ENCODE measurements at regions not wholly inside any gene's neighbourhood (a gene's known extent, or its start where the extent isn't known, plus 50 kb on each side); places are given as distances from the start of the nearest gene placed in this dataset.
"Not testable (repeated sequence)": the region's sequence is repeated elsewhere in the genome, so short reads cannot be mapped to it uniquely, and the experiment has no call there.

GRCh38 chr2:41334159-41334558 is 713.7 kb upstream of the PKDCC start:
- no peaks in the 10 kb centered on the region for H3K9me3 Mint-ChIP-seq

GRCh38 chr2:41335573-41335972 is 712.2 kb upstream of the PKDCC start:
- not testable (repeated sequence) for H3K27me3 Mint-ChIP-seq (ENCODE audit: low read depth); H3K27ac Mint-ChIP-seq; H3K9me3 Mint-ChIP-seq; H3K4me3 Mint-ChIP-seq; H3K4me1 Mint-ChIP-seq (ENCODE audit: low read depth); H3K36me3 Mint-ChIP-seq (ENCODE audit: low read depth)

More at GRCh38 chr2:41334159-41334558, 713.7 kb upstream of the PKDCC start:
- Mint-ChIP-seq H3K4me1 (ENCODE audit: low read depth) (no peaks in the 10 kb centered on the region), H3K27ac (no peak overlapping the region), H3K4me3 (no peak overlapping the region), H3K36me3 (ENCODE audit: low read depth) (no peaks in the 10 kb centered on the region), H3K27me3 (ENCODE audit: low read depth) (no peaks in the 10 kb centered on the region)

- no peak overlapping the region for H3K27ac Mint-ChIP-seq
- no peaks in the 10 kb centered on the region for H3K4me1 Mint-ChIP-seq (ENCODE audit: low read depth)
- H3K36me3 Mint-ChIP-seq (ENCODE audit: low read depth): no peaks in the 10 kb centered on the region
- no peaks in the 10 kb centered on the region for H3K27me3 Mint-ChIP-seq (ENCODE audit: low read depth)
- H3K4me3 Mint-ChIP-seq: no peak overlapping the region
- no peaks in the 10 kb centered on the region for H3K9me3 Mint-ChIP-seq
Observed at GRCh38 chr2:41337956-41338355, 709.9 kb upstream of the PKDCC start.

GRCh38 chr2:41344529-41344928 is 703.3 kb upstream of the PKDCC start:
- Mint-ChIP-seq H3K27me3 (ENCODE audit: low read depth) (no peaks in the 10 kb centered on the region), H3K9me3 (no peaks in the 10 kb centered on the region), H3K4me3 (no peak overlapping the region), H3K36me3 (ENCODE audit: low read depth) (no peaks in the 10 kb centered on the region), H3K27ac (no peak overlapping the region), H3K4me1 (ENCODE audit: low read depth) (no peaks in the 10 kb centered on the region)

GRCh38 chr2:41353060-41353459 is 694.8 kb upstream of the PKDCC start:
- Mint-ChIP-seq H3K27ac (no peak overlapping the region), H3K4me1 (ENCODE audit: low read depth) (no peaks in the 10 kb centered on the region), H3K4me3 (no peak overlapping the region)

GRCh38 chr2:41355794-41356193 is 692.0 kb upstream of the PKDCC start:
- H3K27ac Mint-ChIP-seq: no peak overlapping the region
- H3K4me3 Mint-ChIP-seq: no peak overlapping the region
- H3K9me3 Mint-ChIP-seq: no peaks in the 10 kb centered on the region
- H3K4me1 Mint-ChIP-seq (ENCODE audit: low read depth): no peaks in the 10 kb centered on the region
- H3K27me3 Mint-ChIP-seq (ENCODE audit: low read depth): no peaks in the 10 kb centered on the region
- no peaks in the 10 kb centered on the region for H3K36me3 Mint-ChIP-seq (ENCODE audit: low read depth)

More at GRCh38 chr2:41353060-41353459, 694.8 kb upstream of the PKDCC start:
- H3K27me3 Mint-ChIP-seq (ENCODE audit: low read depth): no peaks in the 10 kb centered on the region
- H3K9me3 Mint-ChIP-seq: no peaks in the 10 kb centered on the region
- H3K36me3 Mint-ChIP-seq (ENCODE audit: low read depth): no peaks in the 10 kb centered on the region

- no peak overlapping the region for H3K27ac Mint-ChIP-seq
- no peaks in the 10 kb centered on the region for H3K36me3 Mint-ChIP-seq (ENCODE audit: low read depth)
- peaks cover 10% of the 10 kb centered on the region for H3K9me3 Mint-ChIP-seq
- no peaks in the 10 kb centered on the region for H3K4me1 Mint-ChIP-seq (ENCODE audit: low read depth)
- H3K4me3 Mint-ChIP-seq: no peak overlapping the region
- no peaks in the 10 kb centered on the region for H3K27me3 Mint-ChIP-seq (ENCODE audit: low read depth)
Observed at GRCh38 chr2:41364842-41365241, 683.0 kb upstream of the PKDCC start.

GRCh38 chr2:41375901-41376300 is 671.9 kb upstream of the PKDCC start:
- Mint-ChIP-seq H3K4me3 (no peak overlapping the region), H3K27ac (no peak overlapping the region), H3K27me3 (ENCODE audit: low read depth) (no peaks in the 10 kb centered on the region), H3K4me1 (ENCODE audit: low read depth) (no peaks in the 10 kb centered on the region), H3K36me3 (ENCODE audit: low read depth) (no peaks in the 10 kb centered on the region), H3K9me3 (peaks cover 2% of the 10 kb centered on the region)

- Mint-ChIP-seq H3K36me3 (ENCODE audit: low read depth) (no peaks in the 10 kb centered on the region), H3K27ac (no peak overlapping the region), H3K9me3 (no peaks in the 10 kb centered on the region), H3K4me1 (ENCODE audit: low read depth) (no peaks in the 10 kb centered on the region), H3K27me3 (ENCODE audit: low read depth) (no peaks in the 10 kb centered on the region), H3K4me3 (no peak overlapping the region)
Observed at GRCh38 chr2:41377837-41378236, 670.0 kb upstream of the PKDCC start.

GRCh38 chr2:41378420-41378819 is 669.4 kb upstream of the PKDCC start:
- Mint-ChIP-seq H3K9me3 (no peaks in the 10 kb centered on the region), H3K4me3 (no peak overlapping the region), H3K4me1 (ENCODE audit: low read depth) (no peaks in the 10 kb centered on the region), H3K36me3 (ENCODE audit: low read depth) (no peaks in the 10 kb centered on the region), H3K27me3 (ENCODE audit: low read depth) (no peaks in the 10 kb centered on the region), H3K27ac (no peak overlapping the region)

- no peaks in the 10 kb centered on the region for H3K27me3 Mint-ChIP-seq (ENCODE audit: low read depth)
- no peaks in the 10 kb centered on the region for H3K9me3 Mint-ChIP-seq
Observed at GRCh38 chr2:41379496-41380221, 668.2 kb upstream of the PKDCC start.

GRCh38 chr2:41381701-41382100 is 666.1 kb upstream of the PKDCC start:
- no peak overlapping the region for H3K4me3 Mint-ChIP-seq
- H3K27ac Mint-ChIP-seq: no peak overlapping the region
- no peaks in the 10 kb centered on the region for H3K36me3 Mint-ChIP-seq (ENCODE audit: low read depth)
- H3K4me1 Mint-ChIP-seq (ENCODE audit: low read depth): no peaks in the 10 kb centered on the region
- no peaks in the 10 kb centered on the region for H3K27me3 Mint-ChIP-seq (ENCODE audit: low read depth)
- no peaks in the 10 kb centered on the region for H3K9me3 Mint-ChIP-seq

More at GRCh38 chr2:41379496-41380221, 668.2 kb upstream of the PKDCC start:
- H3K4me3 Mint-ChIP-seq: no peak overlapping the region
- H3K4me1 Mint-ChIP-seq (ENCODE audit: low read depth): no peaks in the 10 kb centered on the region
- H3K27ac Mint-ChIP-seq: no peak overlapping the region
- no peaks in the 10 kb centered on the region for H3K36me3 Mint-ChIP-seq (ENCODE audit: low read depth)

GRCh38 chr2:41387519-41387918 is 660.3 kb upstream of the PKDCC start:
- Mint-ChIP-seq H3K4me1 (ENCODE audit: low read depth) (no peaks in the 10 kb centered on the region), H3K4me3 (no peak overlapping the region), H3K9me3 (no peaks in the 10 kb centered on the region), H3K27me3 (ENCODE audit: low read depth) (no peaks in the 10 kb centered on the region), H3K36me3 (ENCODE audit: low read depth) (no peaks in the 10 kb centered on the region), H3K27ac (no peak overlapping the region)

- no peak overlapping the region for H3K4me3 Mint-ChIP-seq
- no peaks in the 10 kb centered on the region for H3K36me3 Mint-ChIP-seq (ENCODE audit: low read depth)
- no peaks in the 10 kb centered on the region for H3K27me3 Mint-ChIP-seq (ENCODE audit: low read depth)
- no peaks in the 10 kb centered on the region for H3K4me1 Mint-ChIP-seq (ENCODE audit: low read depth)
- no peaks in the 10 kb centered on the region for H3K9me3 Mint-ChIP-seq
- H3K27ac Mint-ChIP-seq: no peak overlapping the region
Observed at GRCh38 chr2:41393621-41394020, 654.2 kb upstream of the PKDCC start.

GRCh38 chr2:41394541-41394940 is 653.3 kb upstream of the PKDCC start:
- no peaks in the 10 kb centered on the region for H3K36me3 Mint-ChIP-seq (ENCODE audit: low read depth)
- no peak overlapping the region for H3K4me3 Mint-ChIP-seq
- H3K27ac Mint-ChIP-seq: no peak overlapping the region
- no peaks in the 10 kb centered on the region for H3K9me3 Mint-ChIP-seq
- H3K27me3 Mint-ChIP-seq (ENCODE audit: low read depth): no peaks in the 10 kb centered on the region
- no peaks in the 10 kb centered on the region for H3K4me1 Mint-ChIP-seq (ENCODE audit: low read depth)

GRCh38 chr2:41395692-41396091 is 652.1 kb upstream of the PKDCC start:
- H3K4me1 Mint-ChIP-seq (ENCODE audit: low read depth): no peaks in the 10 kb centered on the region

More at GRCh38 chr2:41395692-41396091, 652.1 kb upstream of the PKDCC start:
- Mint-ChIP-seq H3K9me3 (no peaks in the 10 kb centered on the region), H3K27me3 (ENCODE audit: low read depth) (no peaks in the 10 kb centered on the region), H3K4me3 (no peak overlapping the region), H3K36me3 (ENCODE audit: low read depth) (no peaks in the 10 kb centered on the region), H3K27ac (no peak overlapping the region)

All from T-helper 1 cell treated with Interleukin-12 subunit alpha and Interleukin-12 subunit beta and Interleukin-4 antibody, amounts not matched to agents 30 μg/mL and 1 μg/mL, for 36 hours (primary cell).